Epithelial cell of esophagus (primary cell): ENCODE measurements at regions not wholly inside any gene's neighbourhood (a gene's known extent, or its start where the extent isn't known, plus 50 kb on each side); places are given as distances from the start of the nearest gene placed in this dataset.

Experiments used
- DNase-seq: peaks from one replicate; pipeline ENCODE4 v3.0.0; 2010; ENCODE audit warnings: low read depth
- H3K4me3 ChIP-seq: 2 replicates; pipeline ENCODE4 v1.5.1; 2011; ENCODE audit warnings: mild to moderate bottlenecking, low read length, control low read depth
- TF ChIP-seq, protein P1 (sequence below): IDR thresholded peaks from 2 replicates; pipeline ENCODE4 v1.5.1; 2011; ENCODE audit warnings: low read depth, mild to moderate bottlenecking, low read length, control low read depth, inconsistent platforms; ENCODE audit not compliant: insufficient read depth; ENCODE audit errors: missing control alignments

DNA sequence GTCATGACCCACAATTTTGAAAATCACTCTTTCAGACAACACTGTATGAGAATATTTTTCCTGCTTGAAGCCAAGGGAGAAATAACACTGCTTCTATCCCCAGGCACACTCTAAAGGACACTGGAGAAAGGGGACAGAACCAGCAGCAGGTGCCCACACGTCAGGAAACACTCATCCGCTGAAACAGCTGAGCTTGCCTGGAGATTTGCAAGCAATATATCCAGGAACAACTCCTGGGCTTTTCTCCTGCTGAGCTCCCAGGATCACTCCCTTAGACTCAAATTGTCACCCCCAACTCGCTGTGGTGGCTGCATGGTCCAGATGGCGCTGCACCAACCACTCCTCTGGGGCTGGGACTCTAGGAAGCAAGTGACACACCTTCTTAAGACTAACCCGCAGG, 186.7 kb downstream of the ARL4C start:
- no peak overlapping the region for H3K4me3 ChIP-seq
- TF ChIP-seq, protein P1, sequence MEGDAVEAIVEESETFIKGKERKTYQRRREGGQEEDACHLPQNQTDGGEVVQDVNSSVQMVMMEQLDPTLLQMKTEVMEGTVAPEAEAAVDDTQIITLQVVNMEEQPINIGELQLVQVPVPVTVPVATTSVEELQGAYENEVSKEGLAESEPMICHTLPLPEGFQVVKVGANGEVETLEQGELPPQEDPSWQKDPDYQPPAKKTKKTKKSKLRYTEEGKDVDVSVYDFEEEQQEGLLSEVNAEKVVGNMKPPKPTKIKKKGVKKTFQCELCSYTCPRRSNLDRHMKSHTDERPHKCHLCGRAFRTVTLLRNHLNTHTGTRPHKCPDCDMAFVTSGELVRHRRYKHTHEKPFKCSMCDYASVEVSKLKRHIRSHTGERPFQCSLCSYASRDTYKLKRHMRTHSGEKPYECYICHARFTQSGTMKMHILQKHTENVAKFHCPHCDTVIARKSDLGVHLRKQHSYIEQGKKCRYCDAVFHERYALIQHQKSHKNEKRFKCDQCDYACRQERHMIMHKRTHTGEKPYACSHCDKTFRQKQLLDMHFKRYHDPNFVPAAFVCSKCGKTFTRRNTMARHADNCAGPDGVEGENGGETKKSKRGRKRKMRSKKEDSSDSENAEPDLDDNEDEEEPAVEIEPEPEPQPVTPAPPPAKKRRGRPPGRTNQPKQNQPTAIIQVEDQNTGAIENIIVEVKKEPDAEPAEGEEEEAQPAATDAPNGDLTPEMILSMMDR: no peak
- no peak for DNase-seq

DNA sequence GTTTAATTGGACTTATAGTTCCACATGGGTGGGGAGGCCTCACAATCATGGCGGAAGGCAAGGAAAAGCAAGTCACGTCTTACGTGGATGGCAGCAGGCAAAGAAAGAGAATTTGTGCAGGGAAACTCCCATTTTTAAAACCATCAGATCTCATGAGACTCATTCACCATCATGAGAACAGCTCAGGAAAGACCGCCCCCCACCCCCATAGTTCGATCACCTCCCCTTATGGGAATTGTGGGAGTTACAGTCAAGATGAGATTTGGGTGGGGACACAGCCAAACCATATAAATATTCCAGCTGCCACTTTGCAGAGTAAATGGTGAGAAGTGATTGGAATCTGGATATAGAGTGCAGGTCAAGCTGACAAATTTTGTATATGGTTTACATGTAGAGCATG, 187.4 kb downstream of the ARL4C start:
- no peak overlapping the region for H3K4me3 ChIP-seq
- no peak for DNase-seq
- TF ChIP-seq, protein P1: no peak

DNA sequence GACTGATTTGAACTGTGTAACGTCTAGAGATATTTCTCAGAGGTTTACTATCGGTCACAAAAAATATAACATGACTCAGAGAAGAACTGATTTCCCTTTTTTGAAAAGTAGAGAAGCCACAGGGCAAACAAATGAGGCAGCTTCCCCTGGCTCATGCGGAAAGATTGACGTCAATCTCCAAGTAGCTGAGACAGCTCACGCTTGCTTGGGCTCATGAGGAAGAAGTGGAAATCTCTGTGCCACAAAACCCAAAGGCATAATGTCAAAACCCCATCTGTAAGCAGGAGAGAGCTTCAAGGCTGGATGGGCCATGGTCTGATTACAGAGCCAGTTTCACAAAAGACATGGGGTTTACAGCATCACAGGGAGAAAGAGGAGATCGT, 188.1 kb downstream of the ARL4C start:
- peak; percentile 84 for DNase-seq
- TF ChIP-seq, protein P1: no peak

DNA sequence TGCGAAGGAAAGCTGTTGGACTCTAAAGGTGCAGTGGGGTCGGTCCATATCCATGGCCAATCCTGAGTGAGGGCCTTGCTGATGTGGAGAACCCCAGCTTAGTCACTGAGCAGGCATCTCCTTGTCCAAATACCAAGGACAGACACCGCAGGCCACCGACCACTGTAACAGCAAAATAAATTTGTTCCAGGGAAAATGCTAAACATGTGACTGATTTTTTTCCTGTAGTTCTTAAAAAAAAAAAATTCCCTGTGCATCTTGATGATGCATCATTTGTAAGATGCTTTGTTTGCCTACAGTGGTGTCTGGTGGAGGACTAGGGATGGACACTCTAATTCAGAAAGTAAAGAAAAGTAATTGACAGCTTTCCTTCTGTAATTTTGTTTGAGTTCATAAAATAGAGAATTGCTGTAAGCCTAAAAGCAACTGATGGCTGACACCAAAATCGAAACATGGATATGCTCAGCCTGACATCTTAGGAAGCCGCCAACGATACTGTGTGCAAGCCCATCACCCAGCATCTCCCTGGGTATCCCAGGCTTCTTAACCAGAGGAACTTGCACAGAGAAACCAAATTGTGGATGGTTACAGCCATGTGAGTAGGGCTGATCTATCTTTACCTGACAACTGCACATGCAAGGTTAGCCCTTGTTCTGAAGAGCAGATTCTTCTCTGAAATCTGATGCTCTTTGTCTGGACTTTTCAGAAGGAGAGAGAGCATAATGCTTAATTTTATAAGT, 188.6 kb downstream of the ARL4C start:
- no peak for DNase-seq
- TF ChIP-seq, protein P1: no peak
- H3K4me3 ChIP-seq: no peak overlapping the region

More for the DNA sequence above, 188.1 kb downstream of the ARL4C start:
- H3K4me3 ChIP-seq: no peak overlapping the region

DNA sequence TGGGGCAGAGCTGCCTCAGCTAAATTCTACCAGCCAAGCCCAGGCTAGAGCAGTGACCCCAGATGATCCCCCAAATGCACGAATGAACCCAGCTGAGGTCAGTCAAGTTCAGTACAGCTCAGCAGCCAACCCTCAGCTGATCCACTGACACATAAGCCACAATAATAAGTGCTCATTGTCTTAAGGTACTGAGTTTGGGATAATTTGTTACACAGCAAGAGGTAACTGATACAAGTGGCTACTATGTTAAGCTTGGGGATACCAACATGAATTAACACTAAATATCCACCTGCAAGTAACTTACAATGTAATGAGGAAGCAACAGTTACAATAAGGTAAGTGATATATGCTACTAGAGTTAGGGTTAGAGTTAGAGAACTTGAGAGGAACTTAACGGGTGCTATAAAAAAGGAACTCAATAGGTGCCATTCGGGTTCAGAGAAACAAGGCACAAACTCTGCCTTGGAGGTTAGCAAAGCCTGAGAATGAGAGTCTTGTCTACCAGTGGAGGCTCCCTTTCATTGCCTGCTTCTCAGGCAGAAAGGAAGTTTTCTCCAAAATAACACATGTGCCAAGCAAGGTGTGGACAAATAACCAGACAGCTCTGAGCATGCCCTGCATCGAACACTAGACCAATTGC, 189.4 kb downstream of the ARL4C start:
- TF ChIP-seq, protein P1: no peak
- no peak overlapping the region for H3K4me3 ChIP-seq
- DNase-seq: no peak

DNA sequence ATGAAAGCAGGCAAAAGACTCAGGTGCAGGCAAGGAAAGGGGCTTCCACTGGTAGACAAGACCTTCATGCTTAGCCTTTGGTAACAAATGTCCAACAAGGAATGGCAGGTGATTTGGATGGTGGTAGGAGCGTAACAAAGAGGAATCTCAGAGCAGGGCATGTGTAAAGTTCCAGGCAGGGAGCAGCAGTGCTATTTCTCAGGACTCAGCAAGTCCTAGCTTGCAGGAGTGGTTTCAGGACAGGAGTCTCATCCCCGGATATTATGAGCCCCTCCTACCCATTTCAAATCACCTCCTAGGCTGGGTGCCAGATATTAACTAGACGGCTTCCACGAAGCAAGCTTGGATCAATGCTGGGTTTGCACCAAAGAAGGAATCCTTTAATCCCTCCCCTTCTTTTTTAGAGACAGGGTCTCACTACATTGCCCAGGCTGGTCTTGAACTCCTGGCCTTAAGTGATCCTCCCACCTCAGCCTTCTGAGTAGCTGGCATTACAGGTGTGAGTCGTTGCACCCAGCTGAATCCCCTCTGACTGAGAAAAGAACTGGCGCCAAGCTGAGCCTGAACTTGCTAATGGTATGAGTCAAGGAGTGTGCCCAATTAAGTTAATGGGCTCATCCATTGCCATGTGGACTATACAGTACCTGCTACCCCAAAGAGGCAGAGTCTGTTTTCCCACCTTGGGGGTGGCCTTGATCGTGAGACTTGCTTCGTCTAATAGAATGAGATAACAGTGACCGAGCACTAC, 190.3 kb downstream of the ARL4C start:
- no peak overlapping the region for H3K4me3 ChIP-seq
- TF ChIP-seq, protein P1: no peak
- DNase-seq: peak; percentile 88

DNA sequence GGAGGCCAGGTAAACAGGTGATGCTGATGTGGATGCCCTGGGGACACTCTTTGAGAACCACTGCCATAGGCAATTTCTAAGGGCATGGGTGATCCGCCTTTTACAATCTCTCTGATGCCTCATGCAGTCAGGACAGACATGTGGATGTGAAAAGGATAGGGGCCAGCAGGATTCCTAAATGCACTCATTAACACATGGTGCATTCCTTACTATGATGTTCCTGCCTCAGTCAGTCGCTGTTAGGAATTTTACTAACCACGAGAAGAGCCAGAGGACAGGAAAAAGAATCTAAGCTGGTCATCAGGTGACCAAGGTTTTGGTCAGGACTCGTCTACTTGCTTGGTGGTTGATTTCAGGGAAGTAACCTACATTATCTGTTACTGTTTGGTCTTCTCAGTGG, 191.0 kb downstream of the ARL4C start:
- peak; percentile 59 for DNase-seq
- H3K4me3 ChIP-seq: no peak overlapping the region
- TF ChIP-seq, protein P1: no peak
